K562 (cell line): ENCODE measurements at regions not wholly inside any gene's neighbourhood (a gene's known extent, or its start where the extent isn't known, plus 50 kb on each side); places are given as distances from the start of the nearest gene placed in this dataset.
A peak's percentile ranks its signal among the peaks of the same experiment; 100 is the strongest.

ENCODE experiments used
- ATAC-seq: fragments of 200-7000 bp; cut with Tn5 transposase; 3 replicates; pipeline ENCODE4 v1.9.1; 2020; ENCODE audit warnings: moderate library complexity
- BruUV-seq: library from RNA; stranded (reverse); fragments of 400-500 nt; replicated peaks from 2 replicates; lab custom pipeline; 2021; lab: Mats Ljungman, UMichigan
- CTCF ChIA-PET: fragments of 300-600 bp; formaldehyde crosslinking; extraction: SDS; loops from one replicate; lab custom pipeline; 2021; ENCODE audit warnings: low intra/inter-chr PET ratio; lab: Yijun Ruan, JAX
- POLR2A ChIA-PET: fragments of 300-600, 350-650 bp; sonication (Branson Sonifier 250); formaldehyde crosslinking; extraction: SDS; loops from one replicate; lab custom pipeline; 2021; ENCODE audit warnings: antibody characterized with exemption, inconsistent platforms; lab: Yijun Ruan, JAX
- DNase-seq, 4 experiments: peaks; one replicate each; pipeline versions ENCODE4 v3.0.0 to v3.0.0-alpha.2; 2011 to 2018; ENCODE audit warnings: low spot score in 3 of 4, mixed read lengths in 3 of 4; ENCODE audit errors: extremely low read depth in 1 of 4
- FAIRE-seq: peaks from 2 replicates; lab custom pipeline; 2011; peaks lifted over from hg19 to GRCh38; lab: Jason Lieb, UNC
- H2AFZ ChIP-seq: 2 replicates; pipeline ENCODE4 v1.6.0; 2011; ENCODE audit warnings: low read depth, low read length, control low read depth, inconsistent platforms
- H3K27ac ChIP-seq: fragments of 200-600 bp; 3 replicates; pipeline ENCODE4 v1.8.0; 2011; ENCODE audit warnings: low read depth, mild to moderate bottlenecking, control low read depth, inconsistent platforms, low read length, moderate library complexity, mixed read lengths; ENCODE audit errors: extremely low read depth
- H3K27me3 ChIP-seq, 2 experiments: fragments of 300-600 bp in 1 of 2; 2 replicates in 1 of 2; 3 replicates in 1 of 2; pipeline versions ENCODE4 v1.6.0 to v1.8.0; 2011; ENCODE audit warnings: inconsistent platforms in 2 of 2, low read length in 2 of 2, mild to moderate bottlenecking in 1 of 2, mixed read lengths in 1 of 2, moderate library complexity in 1 of 2; ENCODE audit not compliant: control insufficient read depth in 2 of 2, insufficient read depth in 2 of 2
- H3K36me3 ChIP-seq: fragments of 300-600 bp; 3 replicates; pipeline ENCODE4 v1.8.0; 2011; ENCODE audit warnings: mild to moderate bottlenecking, low read length, inconsistent platforms; ENCODE audit not compliant: control insufficient read depth, insufficient read depth
- H3K4me1 ChIP-seq, 2 experiments: fragments of 200-600 bp in 1 of 2; replicated peaks in 1 of 2; 2 replicates in 1 of 2; 3 replicates in 1 of 2; pipeline versions ENCODE4 v1.5.1 to v1.8.0; 2011; ENCODE audit warnings: inconsistent platforms in 2 of 2, low read length in 2 of 2, mild to moderate bottlenecking in 1 of 2, mixed read lengths in 1 of 2, moderate library complexity in 1 of 2; ENCODE audit not compliant: control insufficient read depth in 2 of 2, insufficient read depth in 2 of 2
- H3K4me2 ChIP-seq: 2 replicates; pipeline ENCODE4 v1.6.1; 2011; ENCODE audit warnings: low read length, control low read depth, inconsistent platforms, mixed read lengths; ENCODE audit not compliant: insufficient read depth
- H3K4me3 ChIP-seq: fragments of 200-600 bp; sonication (generic), shearing (Covaris generic); 2 replicates; pipeline ENCODE4 v1.5.1; 2016; ENCODE audit warnings: control low read depth, inconsistent platforms
- H3K79me2 ChIP-seq: fragments of 200-600 bp; 3 replicates; pipeline ENCODE4 v1.8.0; 2011; ENCODE audit warnings: low read length, inconsistent platforms; ENCODE audit not compliant: control insufficient read depth, insufficient read depth
- H3K9ac ChIP-seq, 2 experiments: 2 replicates each; pipeline versions ENCODE4 v1.6.0 to v1.6.1; 2011; ENCODE audit warnings: low read depth in 2 of 2, low read length in 2 of 2, control low read depth in 1 of 2, inconsistent platforms in 1 of 2, mild to moderate bottlenecking in 1 of 2, mixed read lengths in 1 of 2; ENCODE audit not compliant: insufficient read depth in 1 of 2
- H3K9me1 ChIP-seq: one replicate; pipeline ENCODE4 v1.6.0; 2011; ENCODE audit warnings: inconsistent platforms, mild to moderate bottlenecking, low read length, moderate library complexity; ENCODE audit not compliant: control insufficient read depth, insufficient read depth
- H3K9me3 ChIP-seq: replicated peaks from 2 replicates; pipeline ENCODE4 v1.5.1; 2011; ENCODE audit warnings: low read depth, low read length, inconsistent platforms; ENCODE audit not compliant: control insufficient read depth, insufficient read depth
- H4K20me1 ChIP-seq: replicated peaks from 2 replicates; pipeline ENCODE4 v1.6.1; 2011; ENCODE audit warnings: low read length, inconsistent platforms, mixed read lengths; ENCODE audit not compliant: control insufficient read depth, insufficient read depth
- CCNT2 ChIP-seq: IDR thresholded peaks from 2 replicates; pipeline ENCODE4 v1.6.1; 2011; ENCODE audit warnings: borderline replicate concordance, low read depth, mild to moderate bottlenecking, moderate library complexity, mixed read lengths, low read length; ENCODE audit not compliant: insufficient read length; ENCODE audit errors: extremely low read depth
- CEBPG ChIP-seq, 3 experiments: fragments of 200-800 bp in 1 of 3; sonication (Bioruptor generic) in 1 of 3; sonication (generic) in 1 of 3; formaldehyde crosslinking in 1 of 3; IDR thresholded peaks in 2 of 3; conservative IDR thresholded peaks in 1 of 3; 2 replicates each; pipeline versions ENCODE4 v1.6.1 to v1.8.0; 2016 to 2022; ENCODE audit warnings: missing compliant biosample characterization in 2 of 3, missing genetic modification characterization in 2 of 3, mild to moderate bottlenecking in 1 of 3, missing genetic modification reagents in 1 of 3
- HIVEP1 ChIP-seq: fragments of 250-450 bp; sonication (Bioruptor Pico); IDR thresholded peaks from 2 replicates; pipeline ENCODE4 v1.4.0; 2020; ENCODE audit warnings: mild to moderate bottlenecking
- MEIS2 ChIP-seq: fragments of 450-650 bp; IDR thresholded peaks from 2 replicates; pipeline ENCODE4 v1.6.1; 2014; ENCODE audit warnings: mild to moderate bottlenecking; ENCODE audit not compliant: partially characterized antibody
- WGBS: fragments of 100-300 bp; shearing (Covaris generic); methylation state at CpG from one replicate; pipeline ENCODE4 v1.1.6; 2016; ENCODE audit warnings: low coverage, mixed read lengths; ENCODE audit not compliant: insufficient coverage; ENCODE audit errors: missing lambda C conversion rate; 5-methylcytosine and 5-hydroxymethylcytosine counted together
- in situ Hi-C: fragments of 300-500 bp; cut with MboI; formaldehyde crosslinking; loops from 4 replicates; pipeline ENCODE4 v1.15.0; 2018; ENCODE audit warnings: inconsistent platforms, mixed read lengths
- intact Hi-C: fragments of 100-400 bp; cut with micrococcal nuclease; formaldehyde crosslinking; loops from 2 replicates; pipeline ENCODE4 v1.14.2; 2022
- TF ChIP-seq, protein P1 (sequence below), 3 experiments: IDR thresholded peaks in 2 of 3; conservative IDR thresholded peaks in 1 of 3; 2 replicates each; pipeline ENCODE4 v1.5.1; 2011 to 2012; ENCODE audit warnings: low read length in 3 of 3, mild to moderate bottlenecking in 3 of 3, control low read depth in 2 of 3, improper control_type of control experiment in 1 of 3, inconsistent platforms in 1 of 3, low read depth in 1 of 3, mixed read lengths in 1 of 3, moderate library complexity in 1 of 3; ENCODE audit not compliant: insufficient read depth in 2 of 3
- TF ChIP-seq, protein P2 (sequence below): fragments of 250-450 bp; sonication (Bioruptor Pico); IDR thresholded peaks from 2 replicates; pipeline ENCODE4 v1.8.0; 2021; ENCODE audit warnings: mild to moderate bottlenecking, moderate library complexity
- TF ChIP-seq, protein P3 (sequence below): fragments of 200-400 bp; formaldehyde crosslinking; IDR thresholded peaks from 2 replicates; pipeline ENCODE4 v1.6.1; 2017; ENCODE audit warnings: mild to moderate bottlenecking, low read depth, low read length, moderate library complexity
- TF ChIP-seq, protein P4 (sequence below): fragments of 450-650 bp; conservative IDR thresholded peaks from 2 replicates; pipeline ENCODE4 v1.6.1; 2016; ENCODE audit warnings: missing genetic modification characterization, low read depth, mild to moderate bottlenecking, missing compliant biosample characterization, moderate library complexity

DNA sequence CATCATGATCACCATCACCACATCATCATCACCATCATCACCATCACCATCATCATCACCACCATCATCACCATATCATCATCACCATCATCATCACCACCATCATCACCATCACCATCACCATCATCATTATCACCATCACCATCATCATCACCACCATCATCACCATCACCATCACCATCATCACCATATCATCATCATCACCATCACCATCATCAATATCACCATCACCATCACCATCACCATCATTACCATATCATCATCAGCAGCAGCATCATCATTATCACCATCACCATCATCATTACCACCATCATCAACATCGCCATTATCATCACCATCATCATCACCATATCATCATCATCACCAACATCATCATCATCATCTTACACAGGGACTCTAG, 351.1 kb downstream of the MIAT start:
- ChIA-PET POLR2A (no interaction called here), CTCF (no interaction called here)
- Histone ChIP-seq H3K9me3 (no peaks in the 10 kb centered on the region), H3K27ac (no peak overlapping the region), H3K79me2 (no peaks in the 10 kb centered on the region), H2AFZ (no peak overlapping the region), H3K9me1 (no peaks in the 10 kb centered on the region), H3K4me3 (no peak overlapping the region), H3K27me3 (no peaks in the 10 kb centered on the region), H3K9ac (no peak overlapping the region), H3K4me2 (no peak overlapping the region), H4K20me1 (no peaks in the 10 kb centered on the region), H3K36me3 (no peaks in the 10 kb centered on the region), H3K4me1 (no peaks in the 10 kb centered on the region)
- DNase-seq (no peak), FAIRE-seq (peak; percentile 61), ATAC-seq (no peak)
- in situ Hi-C loops: no loop called here
- WGBS: 0% methylated on average over 1 of the region's 1 CpG
- TF ChIP-seq, protein P1, sequence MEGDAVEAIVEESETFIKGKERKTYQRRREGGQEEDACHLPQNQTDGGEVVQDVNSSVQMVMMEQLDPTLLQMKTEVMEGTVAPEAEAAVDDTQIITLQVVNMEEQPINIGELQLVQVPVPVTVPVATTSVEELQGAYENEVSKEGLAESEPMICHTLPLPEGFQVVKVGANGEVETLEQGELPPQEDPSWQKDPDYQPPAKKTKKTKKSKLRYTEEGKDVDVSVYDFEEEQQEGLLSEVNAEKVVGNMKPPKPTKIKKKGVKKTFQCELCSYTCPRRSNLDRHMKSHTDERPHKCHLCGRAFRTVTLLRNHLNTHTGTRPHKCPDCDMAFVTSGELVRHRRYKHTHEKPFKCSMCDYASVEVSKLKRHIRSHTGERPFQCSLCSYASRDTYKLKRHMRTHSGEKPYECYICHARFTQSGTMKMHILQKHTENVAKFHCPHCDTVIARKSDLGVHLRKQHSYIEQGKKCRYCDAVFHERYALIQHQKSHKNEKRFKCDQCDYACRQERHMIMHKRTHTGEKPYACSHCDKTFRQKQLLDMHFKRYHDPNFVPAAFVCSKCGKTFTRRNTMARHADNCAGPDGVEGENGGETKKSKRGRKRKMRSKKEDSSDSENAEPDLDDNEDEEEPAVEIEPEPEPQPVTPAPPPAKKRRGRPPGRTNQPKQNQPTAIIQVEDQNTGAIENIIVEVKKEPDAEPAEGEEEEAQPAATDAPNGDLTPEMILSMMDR (IDR thresholded peaks at IDR 0.05 in 2 of 3, conservative IDR thresholded peaks at IDR 0.05 in 1 of 3; ENCODE audit: insufficient read depth in 2 of 3, low read depth in 1 of 3, low read length in 3 of 3): no peak
- TF ChIP-seq, protein P2, sequence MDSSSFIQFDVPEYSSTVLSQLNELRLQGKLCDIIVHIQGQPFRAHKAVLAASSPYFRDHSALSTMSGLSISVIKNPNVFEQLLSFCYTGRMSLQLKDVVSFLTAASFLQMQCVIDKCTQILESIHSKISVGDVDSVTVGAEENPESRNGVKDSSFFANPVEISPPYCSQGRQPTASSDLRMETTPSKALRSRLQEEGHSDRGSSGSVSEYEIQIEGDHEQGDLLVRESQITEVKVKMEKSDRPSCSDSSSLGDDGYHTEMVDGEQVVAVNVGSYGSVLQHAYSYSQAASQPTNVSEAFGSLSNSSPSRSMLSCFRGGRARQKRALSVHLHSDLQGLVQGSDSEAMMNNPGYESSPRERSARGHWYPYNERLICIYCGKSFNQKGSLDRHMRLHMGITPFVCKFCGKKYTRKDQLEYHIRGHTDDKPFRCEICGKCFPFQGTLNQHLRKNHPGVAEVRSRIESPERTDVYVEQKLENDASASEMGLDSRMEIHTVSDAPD (CRISPR knock-in tag): no peak
- TF ChIP-seq, protein P3, sequence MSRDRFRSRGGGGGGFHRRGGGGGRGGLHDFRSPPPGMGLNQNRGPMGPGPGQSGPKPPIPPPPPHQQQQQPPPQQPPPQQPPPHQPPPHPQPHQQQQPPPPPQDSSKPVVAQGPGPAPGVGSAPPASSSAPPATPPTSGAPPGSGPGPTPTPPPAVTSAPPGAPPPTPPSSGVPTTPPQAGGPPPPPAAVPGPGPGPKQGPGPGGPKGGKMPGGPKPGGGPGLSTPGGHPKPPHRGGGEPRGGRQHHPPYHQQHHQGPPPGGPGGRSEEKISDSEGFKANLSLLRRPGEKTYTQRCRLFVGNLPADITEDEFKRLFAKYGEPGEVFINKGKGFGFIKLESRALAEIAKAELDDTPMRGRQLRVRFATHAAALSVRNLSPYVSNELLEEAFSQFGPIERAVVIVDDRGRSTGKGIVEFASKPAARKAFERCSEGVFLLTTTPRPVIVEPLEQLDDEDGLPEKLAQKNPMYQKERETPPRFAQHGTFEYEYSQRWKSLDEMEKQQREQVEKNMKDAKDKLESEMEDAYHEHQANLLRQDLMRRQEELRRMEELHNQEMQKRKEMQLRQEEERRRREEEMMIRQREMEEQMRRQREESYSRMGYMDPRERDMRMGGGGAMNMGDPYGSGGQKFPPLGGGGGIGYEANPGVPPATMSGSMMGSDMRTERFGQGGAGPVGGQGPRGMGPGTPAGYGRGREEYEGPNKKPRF: no peak
- TF ChIP-seq, protein P4, sequence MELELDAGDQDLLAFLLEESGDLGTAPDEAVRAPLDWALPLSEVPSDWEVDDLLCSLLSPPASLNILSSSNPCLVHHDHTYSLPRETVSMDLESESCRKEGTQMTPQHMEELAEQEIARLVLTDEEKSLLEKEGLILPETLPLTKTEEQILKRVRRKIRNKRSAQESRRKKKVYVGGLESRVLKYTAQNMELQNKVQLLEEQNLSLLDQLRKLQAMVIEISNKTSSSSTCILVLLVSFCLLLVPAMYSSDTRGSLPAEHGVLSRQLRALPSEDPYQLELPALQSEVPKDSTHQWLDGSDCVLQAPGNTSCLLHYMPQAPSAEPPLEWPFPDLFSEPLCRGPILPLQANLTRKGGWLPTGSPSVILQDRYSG: no peak
- no peak for TF ChIP-seq HIVEP1 (CRISPR knock-in tag)
- no peak for TF ChIP-seq CCNT2
- no peak for TF ChIP-seq CEBPG (CRISPR knock-in tag; IDR thresholded peaks at IDR 0.05)
- no peak for TF ChIP-seq CEBPG (tag; conservative IDR thresholded peaks at IDR 0.05 in 1 of 2, IDR thresholded peaks at IDR 0.05 in 1 of 2)
- TF ChIP-seq MEIS2: no peak
- no TSS peak for BruUV-seq
- intact Hi-C loops: no loop called here
